GM12878 (cell line): ENCODE measurements at regions not wholly inside any gene's neighbourhood (a gene's known extent, or its start where the extent isn't known, plus 50 kb on each side); places are given as distances from the start of the nearest gene placed in this dataset.
A peak's percentile ranks its signal among the peaks of the same experiment; 100 is the strongest.

Experiments used
- ATAC-seq: fragments of 200-7000 bp; cut with Tn5 transposase; 3 replicates; pipeline ENCODE4 v1.9.1; 2020; ENCODE audit warnings: mild to moderate bottlenecking, moderate library complexity
- BruUV-seq: library from RNA; stranded (reverse); fragments of 400-500 nt; replicated peaks from 2 replicates; lab custom pipeline; 2021; lab: Mats Ljungman, UMichigan
- CTCF ChIA-PET: fragments of 300-600 bp; sonication (Branson Sonifier 250); formaldehyde crosslinking; extraction: SDS; loops from one replicate; lab custom pipeline; 2021; ENCODE audit warnings: inconsistent platforms; lab: Yijun Ruan, JAX
- POLR2A ChIA-PET: fragments of 350-600 bp; formaldehyde crosslinking; extraction: SDS; loops from one replicate; lab custom pipeline; 2021; ENCODE audit warnings: inconsistent platforms; lab: Charles Lee
- RAD21 ChIA-PET: fragments of 300-600 bp; sonication (Branson Sonifier 250); formaldehyde crosslinking; loops from one replicate; lab custom pipeline; 2023; ENCODE audit warnings: antibody characterized with exemption; ENCODE audit not compliant: unreplicated experiment; lab: Charles Lee
- SMC1A ChIA-PET: fragments of 300-600 bp; sonication (Branson Sonifier 250); formaldehyde crosslinking; loops from one replicate; lab custom pipeline; 2023; ENCODE audit not compliant: unreplicated experiment, uncharacterized antibody; lab: Charles Lee
- DNase-seq: peaks from one replicate; pipeline ENCODE4 v3.0.0-alpha.2; 2011; ENCODE audit warnings: low read depth, low spot score
- FAIRE-seq: peaks from 3 replicates; lab custom pipeline; 2011; peaks lifted over from hg19 to GRCh38; lab: Jason Lieb, UNC
- H2AFZ ChIP-seq: 2 replicates; pipeline ENCODE4 v1.6.0; 2011; ENCODE audit warnings: low read depth, low read length, control low read depth; ENCODE audit not compliant: control insufficient read depth
- H3K27ac ChIP-seq: 2 replicates; pipeline ENCODE4 v1.5.1; 2011; ENCODE audit warnings: control low read depth; ENCODE audit not compliant: control insufficient read depth, insufficient read depth
- H3K27me3 ChIP-seq, 2 experiments: replicated peaks in 1 of 2; 2 replicates each; pipeline versions ENCODE4 v1.6.0 to v1.6.1; 2011; ENCODE audit warnings: low read length in 1 of 2; ENCODE audit not compliant: control insufficient read depth in 2 of 2, insufficient read depth in 2 of 2
- H3K36me3 ChIP-seq, 2 experiments: 2 replicates each; pipeline ENCODE4 v1.5.1; 2011; ENCODE audit warnings: low read length in 1 of 2; ENCODE audit not compliant: control insufficient read depth in 2 of 2, insufficient read depth in 2 of 2
- H3K4me1 ChIP-seq: 2 replicates; pipeline ENCODE4 v1.6.1; 2011; ENCODE audit warnings: mild to moderate bottlenecking, low read length, moderate library complexity, mixed read lengths; ENCODE audit not compliant: control insufficient read depth, insufficient read depth
- H3K4me2 ChIP-seq: 2 replicates; pipeline ENCODE4 v1.6.0; 2011; ENCODE audit warnings: control low read depth; ENCODE audit not compliant: control insufficient read depth, insufficient read depth
- H3K4me3 ChIP-seq: fragments of 200-600 bp; sonication (generic); 2 replicates; pipeline ENCODE4 v1.5.1; 2016
- H3K79me2 ChIP-seq: 2 replicates; pipeline ENCODE4 v1.6.0; 2011; ENCODE audit warnings: low read length; ENCODE audit not compliant: control insufficient read depth, insufficient read depth
- H3K9ac ChIP-seq: 2 replicates; pipeline ENCODE4 v1.8.0; 2011; ENCODE audit warnings: low read length, control low read depth, mixed read lengths; ENCODE audit not compliant: control insufficient read depth, insufficient read depth
- H3K9me3 ChIP-seq: replicated peaks from 3 replicates; pipeline ENCODE4 v1.5.1; 2011; ENCODE audit warnings: mild to moderate bottlenecking, low read length; ENCODE audit not compliant: control insufficient read depth, insufficient read depth
- H4K20me1 ChIP-seq: 2 replicates; pipeline ENCODE4 v1.6.0; 2011; ENCODE audit not compliant: control insufficient read depth, insufficient read depth
- BMI1 ChIP-seq: fragments of 450-650 bp; IDR thresholded peaks from 2 replicates; pipeline ENCODE4 v1.6.1; 2016; ENCODE audit warnings: mild to moderate bottlenecking, moderate library complexity, borderline replicate concordance
- CREM ChIP-seq: IDR thresholded peaks from 2 replicates; pipeline ENCODE4 v1.6.1; 2014; ENCODE audit warnings: antibody characterized with exemption, low read depth
- EZH2 ChIP-seq: IDR thresholded peaks from 2 replicates; pipeline ENCODE4 v1.6.1; 2012; ENCODE audit warnings: low read depth, mild to moderate bottlenecking, control low read depth, inconsistent platforms, low read length, borderline replicate concordance; ENCODE audit not compliant: control insufficient read depth
- HCFC1 ChIP-seq: fragments of 150-350 bp; IDR thresholded peaks from 2 replicates; pipeline ENCODE4 v1.6.1; 2014; ENCODE audit warnings: low read length
- NKRF ChIP-seq: fragments of 450-650 bp; conservative IDR thresholded peaks from 2 replicates; pipeline ENCODE4 v1.6.1; 2017; ENCODE audit warnings: mild to moderate bottlenecking, moderate library complexity
- PKNOX1 ChIP-seq: fragments of 450-650 bp; IDR thresholded peaks from 2 replicates; pipeline ENCODE4 v1.6.1; 2016; ENCODE audit warnings: mild to moderate bottlenecking
- PML ChIP-seq: IDR thresholded peaks from 2 replicates; pipeline ENCODE4 v1.6.1; 2012; ENCODE audit warnings: low read length, inconsistent platforms
- RFX5 ChIP-seq: IDR thresholded peaks from 2 replicates; pipeline ENCODE4 v1.6.1; 2011; ENCODE audit warnings: low read depth, low read length, improper control_type of control experiment
- SIX5 ChIP-seq: IDR thresholded peaks from 2 replicates; pipeline ENCODE4 v1.6.1; 2011; ENCODE audit warnings: mild to moderate bottlenecking, low read depth, low read length, moderate library complexity; ENCODE audit not compliant: severe bottlenecking
- SMAD1 ChIP-seq: fragments of 450-650 bp; IDR thresholded peaks from 2 replicates; pipeline ENCODE4 v1.6.1; 2018; ENCODE audit warnings: mild to moderate bottlenecking, low read depth; ENCODE audit not compliant: partially characterized antibody
- SMAD5 ChIP-seq: IDR thresholded peaks from 2 replicates; pipeline ENCODE4 v1.6.1; 2016; ENCODE audit warnings: antibody characterized with exemption, low read depth
- TCF7 ChIP-seq: IDR thresholded peaks from 2 replicates; pipeline ENCODE4 v1.6.1; 2014; ENCODE audit warnings: antibody characterized with exemption, borderline replicate concordance
- ZNF384 ChIP-seq: IDR thresholded peaks from 2 replicates; pipeline ENCODE4 v1.6.1; 2012; ENCODE audit warnings: low read depth, mild to moderate bottlenecking, low read length, improper control_type of control experiment, borderline replicate concordance
- WGBS: methylation state at CpG from one replicate; pipeline ENCODE4 v1.1.6; 2016; ENCODE audit warnings: low lambda C conversion rate; ENCODE audit not compliant: insufficient replicate concordance, insufficient coverage; ENCODE audit errors: missing lambda C conversion rate; 5-methylcytosine and 5-hydroxymethylcytosine counted together
- in situ Hi-C: fragments of 300-500 bp; cut with MboI; formaldehyde crosslinking; loops from 9 replicates; pipeline ENCODE4 v1.14.3; 2018; ENCODE audit warnings: mixed read lengths
- intact Hi-C: fragments of 100-400 bp; cut with micrococcal nuclease; formaldehyde crosslinking; loops from one replicate; pipeline ENCODE4 v1.14.2; 2022; ENCODE audit not compliant: unreplicated experiment
- TF ChIP-seq, protein P1 (sequence below): fragments of 450-650 bp; IDR thresholded peaks from 2 replicates; pipeline ENCODE4 v1.6.1; 2017; ENCODE audit warnings: mild to moderate bottlenecking, low read depth, inconsistent platforms; ENCODE audit not compliant: poor library complexity, severe bottlenecking

DNA sequence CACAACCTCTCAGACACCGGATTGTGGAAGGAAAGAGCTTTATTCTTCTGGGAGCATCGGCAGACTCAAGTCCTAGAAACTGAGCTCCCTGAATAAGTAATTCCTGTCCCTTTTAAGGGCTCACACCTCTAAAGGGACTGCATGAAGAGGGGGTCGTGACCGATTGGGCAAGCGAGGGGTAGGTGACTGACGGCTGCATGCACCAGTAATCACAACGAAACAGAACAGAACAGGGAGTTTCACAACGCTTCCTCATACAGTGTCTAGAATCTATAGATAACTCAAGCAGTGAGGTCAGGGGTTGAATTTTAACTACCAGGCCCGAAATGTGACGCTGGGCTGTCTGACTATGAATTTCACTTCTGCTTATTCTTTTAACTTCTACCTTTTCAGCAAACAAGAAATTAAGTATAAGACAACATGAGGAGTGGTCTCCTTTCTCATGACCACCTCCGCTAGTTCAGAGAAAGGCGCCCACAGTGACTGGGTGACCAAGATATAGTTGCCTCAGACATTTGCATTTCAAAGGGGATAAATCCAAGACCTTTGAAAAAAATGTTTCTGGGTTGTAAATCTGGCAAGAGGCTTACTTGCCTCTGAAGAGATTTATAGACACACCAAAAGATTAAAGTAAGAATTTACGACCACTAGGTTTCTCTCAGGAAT is 88.4 kb upstream of the ATF7IP2 start (continued):
- TF ChIP-seq NKRF (no peak; the same call in 1 of the 2 replicates), EZH2 (no peak)

DNA sequence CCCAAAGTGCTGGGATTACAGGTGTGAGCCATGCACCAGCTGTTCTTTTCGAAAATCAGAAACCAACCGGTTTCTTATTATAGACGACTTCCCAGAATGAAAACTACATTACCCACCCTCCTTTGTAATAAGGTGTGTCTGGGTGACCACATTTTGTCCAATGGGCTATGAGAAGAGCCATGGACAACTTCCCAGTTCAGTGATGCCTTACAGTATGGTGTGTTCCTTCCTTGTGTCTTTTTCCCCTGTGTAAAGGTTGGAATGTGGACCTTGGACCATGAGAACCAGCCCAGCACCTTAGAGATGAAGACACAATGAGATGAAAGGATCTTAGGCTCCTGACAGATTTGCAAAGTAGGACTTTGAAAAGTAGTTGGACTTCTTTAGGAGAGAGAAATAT is 85.0 kb upstream of the ATF7IP2 start:
- intact Hi-C loops, result loop anchor here (10.0 kb wide), 1 partner anchor 594 kb away; no protein-coding TSS in a partner anchor
- Histone ChIP-seq H3K4me1 (peaks cover 27% of the 10 kb centered on the region), H2AFZ (no peak overlapping the region)
- WGBS, result 91% methylated on average over 3 of the region's 3 CpGs
- FAIRE-seq, result no peak
- TF ChIP-seq CREM (no peak), PKNOX1 (no peak), BMI1 (no peak), PML (no peak), TCF7 (no peak), HCFC1 (peak; percentile 36), ZNF384 (no peak), SIX5 (peak; percentile 43), SMAD1 (no peak), RFX5 (no peak), SMAD5 (no peak)
- TF ChIP-seq, protein P1, sequence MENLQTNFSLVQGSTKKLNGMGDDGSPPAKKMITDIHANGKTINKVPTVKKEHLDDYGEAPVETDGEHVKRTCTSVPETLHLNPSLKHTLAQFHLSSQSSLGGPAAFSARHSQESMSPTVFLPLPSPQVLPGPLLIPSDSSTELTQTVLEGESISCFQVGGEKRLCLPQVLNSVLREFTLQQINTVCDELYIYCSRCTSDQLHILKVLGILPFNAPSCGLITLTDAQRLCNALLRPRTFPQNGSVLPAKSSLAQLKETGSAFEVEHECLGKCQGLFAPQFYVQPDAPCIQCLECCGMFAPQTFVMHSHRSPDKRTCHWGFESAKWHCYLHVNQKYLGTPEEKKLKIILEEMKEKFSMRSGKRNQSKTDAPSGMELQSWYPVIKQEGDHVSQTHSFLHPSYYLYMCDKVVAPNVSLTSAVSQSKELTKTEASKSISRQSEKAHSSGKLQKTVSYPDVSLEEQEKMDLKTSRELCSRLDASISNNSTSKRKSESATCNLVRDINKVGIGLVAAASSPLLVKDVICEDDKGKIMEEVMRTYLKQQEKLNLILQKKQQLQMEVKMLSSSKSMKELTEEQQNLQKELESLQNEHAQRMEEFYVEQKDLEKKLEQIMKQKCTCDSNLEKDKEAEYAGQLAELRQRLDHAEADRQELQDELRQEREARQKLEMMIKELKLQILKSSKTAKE, result no peak
- TF ChIP-seq, all 136 proteins: peak for 2
- Histone ChIP-seq H3K4me3 (no peak overlapping the region), H4K20me1 (no peaks in the 10 kb centered on the region), H3K9me3 (no peaks in the 10 kb centered on the region; the same call in 1 of the 3 replicates), H3K36me3 (no peaks in the 10 kb centered on the region), H3K4me2 (no peak overlapping the region), H3K79me2 (no peaks in the 10 kb centered on the region), H3K9ac (no peak overlapping the region), H3K27ac (no peak overlapping the region), H3K27me3 (no peaks in the 10 kb centered on the region)
- in situ Hi-C loops, result loop anchor here (10.0 to 25.0 kb wide), 2 partner anchors 586 to 1004 kb away; partner anchors contain the start of gene CIITA
- SMC1A ChIA-PET, result interaction anchor here (0.8 to 6.1 kb wide), 5 partner anchors 7 to 34 kb away, joined by 3 to 95 read pairs (median 17); no protein-coding TSS in a partner anchor
- CTCF ChIA-PET, result interaction anchor here (1.5 to 2.3 kb wide), 2 partner anchors 14 to 43 kb away, joined by 4 to 10 read pairs; no protein-coding TSS in a partner anchor
- no peak for DNase-seq
- BruUV-seq, result no TSS peak
- ATAC-seq, result no peak
- POLR2A ChIA-PET, result interaction anchor here (1.1 to 6.7 kb wide), 2 partner anchors 7 to 13 kb away, joined by 3 to 76 read pairs; no protein-coding TSS in a partner anchor
- RAD21 ChIA-PET, result interaction anchor here (0.7 to 6.2 kb wide), 4 partner anchors 9 to 179 kb away, joined by 3 to 143 read pairs (median 20); no protein-coding TSS in a partner anchor
